SH-SY5Y (cell line): ENCODE measurements at regions not wholly inside any gene's neighbourhood (a gene's known extent, or its start where the extent isn't known, plus 50 kb on each side); places are given as distances from the start of the nearest gene placed in this dataset.

Experiments
- GATA2 ChIP-seq: IDR thresholded peaks from 2 replicates; pipeline ENCODE4 v1.6.1; 2011; ENCODE audit warnings: mild to moderate bottlenecking, low read depth, low read length
- GATA3 ChIP-seq: IDR thresholded peaks from 2 replicates; pipeline ENCODE4 v1.6.1; 2011; ENCODE audit warnings: low read depth, mild to moderate bottlenecking, low read length, moderate library complexity

DNA sequence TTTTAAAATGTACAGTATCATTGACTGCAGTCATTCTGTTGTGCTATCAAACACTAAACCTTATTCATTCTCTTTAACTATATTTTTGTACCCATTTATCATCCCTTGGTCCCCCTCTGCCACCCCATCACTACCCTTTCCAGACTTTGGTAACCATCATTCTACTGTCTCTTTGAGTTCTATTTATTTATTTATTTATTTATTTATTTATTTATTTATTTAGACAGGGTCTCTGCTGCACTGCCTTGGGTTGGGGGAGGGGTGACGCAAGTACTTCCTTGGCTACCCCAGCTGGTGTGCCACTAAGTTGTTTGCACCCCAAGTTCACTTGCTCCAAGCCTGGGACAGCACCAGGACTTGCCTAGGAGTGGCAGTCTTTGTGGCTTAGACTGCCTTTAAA, 427.8 kb upstream of the NOVA1 start:
- TF ChIP-seq GATA3, result no peak
- no peak for TF ChIP-seq GATA2
